HepG2 (cell line): ENCODE measurements at regions not wholly inside any gene's neighbourhood (a gene's known extent, or its start where the extent isn't known, plus 50 kb on each side); places are given as distances from the start of the nearest gene placed in this dataset.

Experiments
- ATF3 ChIP-seq: sonication (generic); formaldehyde crosslinking; IDR thresholded peaks from 2 replicates; pipeline ENCODE4 v1.4.0; 2020; ENCODE audit warnings: missing genetic modification reagents
- BRF2 ChIP-seq: sonication (generic); formaldehyde crosslinking; IDR thresholded peaks from 2 replicates; pipeline ENCODE4 v1.8.1; 2022; ENCODE audit warnings: mild to moderate bottlenecking, missing genetic modification reagents
- CREM ChIP-seq, 2 experiments: sonication (generic) in 1 of 2; formaldehyde crosslinking in 1 of 2; IDR thresholded peaks; 2 replicates each; pipeline versions ENCODE4 v1.4.0 to v1.6.1; 2016 to 2020; ENCODE audit warnings: antibody characterized with exemption in 1 of 2, mild to moderate bottlenecking in 1 of 2, missing genetic modification reagents in 1 of 2
- EP300 ChIP-seq, 3 experiments: sonication (generic) in 1 of 3; formaldehyde crosslinking in 1 of 3; IDR thresholded peaks; 2 replicates each; pipeline versions ENCODE4 v1.5.1 to v1.6.1; 2011 to 2020; ENCODE audit warnings: low read depth in 2 of 3, low read length in 2 of 3, borderline replicate concordance in 1 of 3, improper control_type of control experiment in 1 of 3, mild to moderate bottlenecking in 1 of 3, missing genetic modification reagents in 1 of 3, moderate library complexity in 1 of 3
- FOXA1 ChIP-seq, 2 experiments: fragments of 450-650 bp in 1 of 2; sonication (generic) in 1 of 2; formaldehyde crosslinking in 1 of 2; IDR thresholded peaks; 2 replicates each; pipeline versions ENCODE4 v1.4.0 to v1.6.1; 2016 to 2020; ENCODE audit warnings: missing genetic modification reagents in 1 of 2
- GTF2F1 ChIP-seq: fragments of 150-350 bp; IDR thresholded peaks from 2 replicates; pipeline ENCODE4 v1.6.1; 2014; ENCODE audit warnings: low read length
- JUND ChIP-seq: sonication (generic); formaldehyde crosslinking; IDR thresholded peaks from 2 replicates; pipeline ENCODE4 v1.8.0; 2022; ENCODE audit warnings: mild to moderate bottlenecking, missing genetic modification reagents
- MTA1 ChIP-seq: sonication (generic); formaldehyde crosslinking; IDR thresholded peaks from 2 replicates; pipeline ENCODE4 v1.4.0; 2020; ENCODE audit warnings: missing genetic modification reagents, mild to moderate bottlenecking, borderline replicate concordance
- MXD3 ChIP-seq: IDR thresholded peaks from 2 replicates; pipeline ENCODE4 v1.6.1; 2016; ENCODE audit warnings: mild to moderate bottlenecking, missing biosample characterization, missing genetic modification reagents
- MXD4 ChIP-seq: IDR thresholded peaks from 2 replicates; pipeline ENCODE4 v1.6.1; 2016; ENCODE audit warnings: mild to moderate bottlenecking, missing biosample characterization, missing genetic modification reagents
- MYPOP ChIP-seq: sonication (generic); formaldehyde crosslinking; IDR thresholded peaks from 2 replicates; pipeline ENCODE4 v1.8.1; 2023; ENCODE audit warnings: mild to moderate bottlenecking, moderate library complexity, missing genetic modification reagents
- NFE2L2 ChIP-seq: fragments of 150-350 bp; IDR thresholded peaks from 2 replicates; pipeline ENCODE4 v1.6.1; 2014; ENCODE audit warnings: low read length
- RERE ChIP-seq: IDR thresholded peaks from 2 replicates; pipeline ENCODE4 v1.6.1; 2016; ENCODE audit warnings: low read depth, missing genetic modification reagents, missing compliant biosample characterization
- TEAD2 ChIP-seq: sonication (generic); formaldehyde crosslinking; IDR thresholded peaks from 2 replicates; pipeline ENCODE4 v1.9.0; 2021; ENCODE audit warnings: missing genetic modification reagents
- ZBTB42 ChIP-seq: sonication (generic); formaldehyde crosslinking; IDR thresholded peaks from 2 replicates; pipeline ENCODE4 v1.5.0; 2020; ENCODE audit warnings: mild to moderate bottlenecking, missing genetic modification reagents
- ZEB1 ChIP-seq: IDR thresholded peaks from 2 replicates; pipeline ENCODE4 v1.6.1; 2012; ENCODE audit warnings: mild to moderate bottlenecking, low read depth, inconsistent platforms; ENCODE audit not compliant: insufficient replicate concordance
- ZNF124 ChIP-seq: sonication (generic); formaldehyde crosslinking; IDR thresholded peaks from 2 replicates; pipeline ENCODE4 v1.4.0; 2020; ENCODE audit warnings: missing genetic modification reagents
- ZNF160 ChIP-seq: sonication (generic); formaldehyde crosslinking; IDR thresholded peaks from 2 replicates; pipeline ENCODE4 v1.8.0; 2022; ENCODE audit warnings: mild to moderate bottlenecking, inconsistent platforms, missing genetic modification reagents
- ZNF33B ChIP-seq: sonication (generic); formaldehyde crosslinking; IDR thresholded peaks from 2 replicates; pipeline ENCODE4 v1.5.1; 2020; ENCODE audit warnings: mild to moderate bottlenecking, missing genetic modification reagents
- ZNF543 ChIP-seq: sonication (generic); formaldehyde crosslinking; IDR thresholded peaks from 2 replicates; pipeline ENCODE4 v1.4.0; 2020; ENCODE audit warnings: mild to moderate bottlenecking, missing genetic modification reagents
- ZNF572 ChIP-seq: sonication (generic); formaldehyde crosslinking; IDR thresholded peaks from 2 replicates; pipeline ENCODE4 v1.5.1; 2020; ENCODE audit warnings: mild to moderate bottlenecking, missing genetic modification reagents
- ZNF775 ChIP-seq: sonication (generic); formaldehyde crosslinking; IDR thresholded peaks from 2 replicates; pipeline ENCODE4 v1.4.0; 2020; ENCODE audit warnings: missing genetic modification reagents, mild to moderate bottlenecking, moderate library complexity, borderline replicate concordance
- ZNF788 ChIP-seq: sonication (generic); formaldehyde crosslinking; IDR thresholded peaks from 2 replicates; pipeline ENCODE4 v1.5.0; 2020; ENCODE audit warnings: mild to moderate bottlenecking, missing genetic modification reagents, borderline replicate concordance

GRCh38 chr5:32526810-32527209 lies 58.5 kb upstream of the SUB1 start (continued):
- no peak for TF ChIP-seq TEAD2 (CRISPR knock-in tag)
- no peak for TF ChIP-seq BRF2
- TF ChIP-seq ZNF788, result no peak
- TF ChIP-seq ZNF124 (CRISPR knock-in tag), result no peak
- 0 out of 2 replicates have a peak, but pooled peaks have one; percentile 40 for TF ChIP-seq RERE (CRISPR knock-in tag)
- TF ChIP-seq MTA1, result no peak
- no peak for TF ChIP-seq MXD3 (CRISPR knock-in tag)
- TF ChIP-seq MXD4 (CRISPR knock-in tag), result no peak
- TF ChIP-seq GTF2F1, result no peak
- TF ChIP-seq MYPOP (CRISPR knock-in tag), result peak; percentile 30; the same call in 1 of the 2 replicates
- TF ChIP-seq ZNF775 (CRISPR knock-in tag), result no peak
- no peak for TF ChIP-seq ZNF160 (CRISPR knock-in tag)
- no peak for TF ChIP-seq ZNF543 (CRISPR knock-in tag)
- TF ChIP-seq ZEB1, result no peak
- no peak for TF ChIP-seq FOXA1 (IDR thresholded peaks at IDR 0.05)
- TF ChIP-seq FOXA1 (CRISPR knock-in tag; IDR thresholded peaks at IDR 0.05), result 0 out of 2 replicates have a peak, but pooled peaks have one; percentile 11
- peak in 1 of 2 experiments; percentile 81; a peak in 2 of 4 replicates for TF ChIP-seq EP300 (IDR thresholded peaks at IDR 0.05; ENCODE audit: low read depth in 2 of 2, low read length in 2 of 2)
- peak; percentile 39; the same call in 1 of the 2 replicates for TF ChIP-seq EP300 (CRISPR knock-in tag; IDR thresholded peaks at IDR 0.05; ENCODE audit: borderline replicate concordance)
- TF ChIP-seq ATF3 (CRISPR knock-in tag), result 0 out of 2 replicates have a peak, but pooled peaks have one; percentile 60
- TF ChIP-seq NFE2L2, result no peak
- TF ChIP-seq CREM (IDR thresholded peaks at IDR 0.05), result peak; percentile 40; the same call in 1 of the 2 replicates
- TF ChIP-seq CREM (CRISPR knock-in tag; IDR thresholded peaks at IDR 0.05), result no peak
- no peak for TF ChIP-seq ZBTB42 (CRISPR knock-in tag)
- TF ChIP-seq ZNF572 (CRISPR knock-in tag), result no peak
- TF ChIP-seq ZNF33B (CRISPR knock-in tag), result no peak
- no peak for TF ChIP-seq JUND (CRISPR knock-in tag)
